IPS DF 4.7 (cell line): ENCODE measurements at regions not wholly inside any gene's neighbourhood (a gene's known extent, or its start where the extent isn't known, plus 50 kb on each side); places are given as distances from the start of the nearest gene placed in this dataset.

Experiments
- DNase-seq: peaks from one replicate; pipeline ENCODE4 v3.0.0-alpha.2; 2013; ENCODE audit warnings: low spot score; ENCODE audit errors: extremely low read depth

DNA sequence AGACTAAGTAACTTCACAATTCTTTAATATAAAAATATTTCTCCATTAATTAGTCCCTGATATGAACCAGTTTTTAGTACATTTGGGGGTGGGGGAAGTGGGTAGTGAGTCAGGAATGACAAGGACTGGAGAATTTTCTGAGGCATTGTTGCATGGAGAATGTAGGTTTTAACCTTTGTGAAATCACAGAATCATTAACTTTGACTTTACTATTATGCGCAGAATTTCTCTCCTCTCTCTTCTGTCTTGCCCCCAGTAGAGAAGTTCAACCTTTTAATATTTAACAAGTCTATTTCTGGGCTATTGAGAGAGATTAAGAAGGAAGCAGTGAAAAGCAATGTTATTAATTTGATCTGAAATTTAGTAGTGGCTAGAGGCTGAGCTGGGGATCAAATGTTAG, 597.0 kb downstream of the PCDH18 start:
- no peak for DNase-seq

DNA sequence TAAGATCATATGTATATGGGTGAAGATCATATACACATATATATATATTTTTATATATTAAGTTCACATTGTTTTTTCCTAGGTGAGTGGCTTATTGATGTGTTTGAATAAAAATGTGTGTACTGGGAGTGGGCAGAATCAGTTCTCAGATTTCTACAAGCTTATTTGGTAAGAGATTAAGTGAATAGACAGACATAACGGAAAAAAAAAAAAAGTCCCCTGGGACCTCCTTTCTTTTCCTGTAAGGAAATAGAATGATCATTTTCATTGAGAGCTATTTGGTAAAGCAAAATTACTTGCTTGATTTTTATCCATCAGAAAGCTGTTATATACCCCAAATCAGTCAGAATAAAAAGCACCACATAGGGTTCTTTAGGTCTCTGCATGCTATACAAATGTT, 597.7 kb downstream of the PCDH18 start:
- no peak for DNase-seq

DNA sequence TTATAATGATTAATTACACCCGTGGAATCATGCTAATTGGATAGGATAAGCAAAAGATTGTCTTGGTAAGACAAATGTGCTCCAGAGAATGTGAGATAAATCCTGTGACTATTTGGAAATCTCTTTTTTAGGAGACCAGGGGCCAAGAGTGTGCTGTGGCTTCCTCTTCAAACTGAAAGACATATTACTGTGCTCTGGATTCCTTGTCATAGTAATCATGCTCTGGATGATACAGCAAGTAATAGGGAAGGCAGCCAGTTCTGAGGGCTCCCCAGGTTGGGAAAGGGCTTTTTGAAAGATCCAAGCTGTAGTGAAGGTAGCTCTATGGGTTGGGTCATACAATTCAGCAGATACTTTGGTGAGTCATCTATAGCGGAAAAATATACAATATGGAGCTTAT, 600.5 kb downstream of the PCDH18 start:
- no peak for DNase-seq

DNA sequence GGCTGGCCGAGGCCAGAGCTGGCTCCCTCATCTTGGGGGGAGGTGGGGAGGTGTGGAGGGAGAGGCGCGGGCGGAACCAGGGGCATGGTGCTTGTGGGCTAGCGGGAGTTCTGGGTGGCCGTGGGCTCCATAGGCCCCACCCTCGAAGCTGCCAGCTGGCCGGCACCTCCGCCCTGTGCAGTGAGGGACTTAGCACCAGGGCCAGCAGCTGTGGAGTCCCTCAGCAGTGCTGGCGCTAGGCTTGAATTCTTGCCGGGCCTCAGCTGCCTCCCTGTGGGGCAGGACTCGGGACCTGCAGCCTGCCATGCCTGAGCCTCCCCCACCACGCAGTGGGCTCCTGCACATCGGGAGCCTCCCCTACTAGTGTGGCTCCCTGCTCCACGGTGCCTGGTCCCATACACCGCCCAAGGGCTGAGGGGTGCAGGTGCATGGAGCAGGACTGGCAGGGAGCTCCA, 603.3 kb downstream of the PCDH18 start:
- no peak for DNase-seq

DNA sequence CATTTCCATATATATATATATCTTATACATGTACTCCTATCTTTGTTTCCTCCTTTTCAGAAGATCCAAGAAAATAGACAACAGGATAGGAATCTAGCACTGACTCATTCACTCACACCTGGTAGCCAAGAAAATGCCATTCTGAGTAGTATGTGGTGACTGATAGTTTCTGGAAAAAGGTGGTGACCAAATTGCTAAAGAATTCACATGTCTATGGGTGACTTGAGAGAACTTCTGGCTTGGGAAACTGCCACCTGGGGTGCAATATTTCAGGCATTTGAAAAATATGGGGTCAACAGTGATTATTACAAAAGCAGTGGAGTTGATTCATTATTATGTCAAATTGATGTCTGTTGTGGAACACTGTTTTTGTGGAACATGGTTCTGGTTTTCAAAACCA, 605.1 kb downstream of the PCDH18 start:
- DNase-seq, result no peak

DNA sequence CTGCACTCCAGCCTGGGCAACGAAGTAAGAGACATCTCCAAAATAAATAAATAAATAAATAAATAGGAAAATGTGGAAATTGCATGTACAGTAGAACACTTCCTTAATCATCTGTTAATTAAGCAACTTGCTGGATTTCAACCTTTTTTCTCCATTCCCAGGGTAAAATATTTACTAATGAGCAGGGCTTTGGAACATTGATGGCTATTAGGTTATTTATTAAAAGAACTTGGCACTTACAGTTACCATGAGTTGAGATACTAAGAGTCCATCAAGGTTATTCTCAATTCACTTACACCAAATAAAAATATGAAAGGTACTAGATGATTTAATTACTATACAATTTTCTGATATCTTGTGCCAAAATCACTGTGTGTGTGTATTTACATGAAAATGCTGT, 607.1 kb downstream of the PCDH18 start:
- DNase-seq, result no peak

DNA sequence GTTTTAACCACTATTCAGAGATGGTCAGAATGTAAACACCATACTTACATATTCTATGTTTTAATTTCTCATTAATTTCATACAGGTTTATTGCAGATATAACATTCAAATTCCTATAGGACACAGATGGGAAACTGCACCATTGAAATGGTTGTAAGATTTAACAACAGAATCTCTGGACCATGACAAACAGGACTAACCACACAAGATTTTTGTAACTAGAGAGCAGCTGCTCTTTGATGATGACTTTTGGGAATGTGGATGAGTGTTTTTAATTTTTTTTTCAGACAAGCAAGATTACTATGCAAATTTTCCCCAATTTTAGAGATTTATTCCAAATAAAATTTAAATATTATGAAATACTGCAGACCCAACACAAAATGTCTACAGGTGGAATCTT, 610.2 kb downstream of the PCDH18 start:
- DNase-seq, result no peak

DNA sequence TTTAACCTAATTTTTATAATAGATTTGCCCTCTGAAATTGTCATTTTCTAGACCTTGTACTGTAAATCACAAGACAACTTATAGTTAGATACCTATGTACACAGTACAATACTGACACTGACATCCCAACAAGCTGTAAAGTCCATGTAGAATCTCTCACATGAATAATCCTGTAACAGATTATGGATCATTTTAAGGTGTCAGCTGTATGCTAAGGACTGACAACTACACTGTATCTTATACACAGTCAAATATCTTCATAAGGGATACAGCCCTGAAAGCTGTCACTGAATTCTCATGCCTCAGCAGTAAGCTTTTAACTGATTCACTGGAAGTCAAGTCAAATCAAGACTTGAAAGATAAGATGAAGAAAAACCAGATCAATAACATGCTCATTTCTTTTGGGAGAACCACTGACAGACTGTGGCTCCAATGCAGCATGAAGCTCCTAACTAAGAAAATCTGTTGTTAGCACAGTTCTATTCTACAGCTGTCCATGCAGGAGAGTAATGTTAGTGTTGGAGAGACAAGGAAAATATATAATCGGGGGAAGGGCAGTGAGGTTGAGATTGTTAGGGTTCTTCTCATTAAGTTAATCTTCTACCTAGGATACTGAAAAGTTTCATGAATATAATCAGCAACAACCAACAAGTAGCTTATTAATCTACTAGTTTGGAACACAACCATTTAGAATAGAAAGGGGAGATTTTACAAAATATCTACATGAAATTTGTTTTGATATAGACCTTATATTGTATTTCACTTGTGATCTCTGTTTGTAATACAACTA, 612.0 kb downstream of the PCDH18 start:
- DNase-seq, result no peak

DNA sequence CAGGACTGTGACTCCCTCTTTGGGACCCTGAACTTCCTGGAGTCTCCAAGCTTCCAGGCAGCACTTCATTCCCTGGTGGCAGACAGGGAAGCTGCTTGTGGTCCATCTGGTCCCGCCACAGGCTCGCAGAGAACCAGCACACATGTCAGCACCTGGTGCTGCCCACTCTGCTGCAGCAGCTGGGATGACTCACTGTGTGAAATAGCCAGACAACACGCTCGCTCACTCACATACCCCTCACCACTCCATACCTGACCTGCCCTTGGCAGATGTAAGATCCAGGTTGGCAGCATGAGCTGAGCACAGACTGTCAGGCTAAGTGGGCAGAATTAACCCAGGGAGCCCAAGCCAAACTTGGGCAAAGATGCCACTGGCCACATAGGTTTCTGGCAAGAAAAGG, 613.5 kb downstream of the PCDH18 start:
- no peak for DNase-seq

DNA sequence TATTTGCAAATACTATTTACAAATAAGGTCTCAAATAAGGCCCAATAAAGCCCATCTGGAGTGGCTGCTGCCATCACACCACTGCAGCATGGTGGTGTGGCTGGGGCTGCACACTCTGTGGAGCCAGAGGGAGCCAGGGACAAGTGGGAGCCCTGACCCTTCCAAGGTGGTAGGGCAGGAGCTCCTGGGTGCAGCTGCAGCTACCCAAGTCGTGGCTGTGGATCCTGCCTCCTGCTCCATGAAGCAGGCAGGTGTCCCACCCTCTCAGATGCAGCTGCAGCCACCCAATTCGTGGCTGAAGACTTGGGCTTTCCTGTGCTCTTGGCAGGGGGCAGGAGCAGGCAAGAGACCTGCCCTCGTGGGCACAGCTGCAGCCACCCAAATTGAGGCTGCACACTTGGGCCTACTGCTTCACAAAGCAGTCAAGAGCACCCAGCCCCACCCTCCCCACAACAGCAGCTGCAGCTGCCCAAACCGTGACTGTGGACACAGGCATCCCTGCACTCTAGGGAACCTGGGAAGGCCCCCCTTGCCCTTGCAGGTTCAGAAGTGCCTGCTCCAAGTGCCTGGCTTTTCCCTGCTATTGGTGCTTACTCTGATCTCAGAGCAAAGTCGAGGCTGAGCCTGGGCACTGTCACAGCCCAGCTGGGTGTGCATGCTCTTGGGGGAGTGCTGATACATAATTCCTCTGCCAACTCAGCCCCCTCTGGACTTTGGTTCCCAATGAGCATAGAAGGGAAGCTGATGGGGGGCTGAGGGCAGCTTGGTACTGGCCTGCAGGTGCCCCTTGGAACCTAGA, 614.8 kb downstream of the PCDH18 start:
- DNase-seq, result no peak

DNA sequence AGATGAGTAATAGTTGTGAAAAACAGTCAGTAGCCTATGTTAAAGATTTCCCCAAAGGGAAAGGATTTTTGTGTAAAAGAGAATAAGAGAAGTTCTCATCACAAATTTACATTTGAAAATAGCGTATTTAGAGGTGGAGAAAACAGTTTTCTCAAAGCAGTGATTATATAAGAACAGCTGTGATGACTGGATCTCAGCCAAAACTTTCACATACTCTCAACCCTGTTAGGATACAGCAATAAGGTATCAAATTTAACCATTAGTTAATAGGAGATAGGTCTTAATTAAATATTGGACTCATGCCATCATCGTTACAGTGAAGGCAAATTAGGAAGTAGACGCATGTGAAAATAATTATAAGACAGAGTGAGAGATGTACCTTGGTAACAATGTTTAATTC, 622.7 kb downstream of the PCDH18 start:
- DNase-seq, result no peak

DNA sequence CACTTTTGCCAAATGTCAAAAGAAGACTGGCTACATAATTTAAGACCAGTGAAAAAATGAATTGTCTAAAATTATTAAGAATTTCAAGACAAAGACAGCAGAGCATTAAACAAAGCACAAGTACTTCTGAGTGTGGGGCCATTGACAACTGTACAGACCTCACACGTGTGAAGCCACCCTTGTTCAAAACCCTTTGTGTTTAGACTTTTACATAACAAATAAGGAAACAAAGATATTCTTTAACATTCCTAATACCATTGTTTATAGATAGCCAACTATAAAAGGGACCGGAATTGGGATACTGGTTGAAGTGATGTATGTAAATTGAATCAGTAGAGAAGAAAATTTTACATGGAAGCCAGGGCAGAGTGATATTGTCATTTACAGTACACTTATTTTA, 624.2 kb downstream of the PCDH18 start:
- DNase-seq, result no peak

DNA sequence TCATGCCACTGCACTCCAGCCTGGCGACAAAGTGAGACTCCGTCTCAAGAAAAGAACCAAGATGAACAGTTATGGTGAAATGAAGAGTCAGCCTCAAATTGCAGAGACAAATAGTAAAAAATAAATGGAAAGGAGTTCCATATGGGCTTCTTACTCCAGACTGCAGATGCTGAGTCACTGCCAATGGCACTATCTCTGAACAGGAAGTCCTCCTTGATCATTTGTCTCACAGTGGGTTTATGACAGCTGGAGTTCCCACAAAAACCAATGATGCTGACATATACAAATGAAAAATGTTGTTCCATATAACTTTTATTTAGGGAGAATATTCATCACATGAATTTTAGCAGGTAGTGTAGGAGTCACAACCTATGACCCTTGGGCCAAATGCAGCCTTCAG, 631.6 kb downstream of the PCDH18 start:
- DNase-seq, result no peak

DNA sequence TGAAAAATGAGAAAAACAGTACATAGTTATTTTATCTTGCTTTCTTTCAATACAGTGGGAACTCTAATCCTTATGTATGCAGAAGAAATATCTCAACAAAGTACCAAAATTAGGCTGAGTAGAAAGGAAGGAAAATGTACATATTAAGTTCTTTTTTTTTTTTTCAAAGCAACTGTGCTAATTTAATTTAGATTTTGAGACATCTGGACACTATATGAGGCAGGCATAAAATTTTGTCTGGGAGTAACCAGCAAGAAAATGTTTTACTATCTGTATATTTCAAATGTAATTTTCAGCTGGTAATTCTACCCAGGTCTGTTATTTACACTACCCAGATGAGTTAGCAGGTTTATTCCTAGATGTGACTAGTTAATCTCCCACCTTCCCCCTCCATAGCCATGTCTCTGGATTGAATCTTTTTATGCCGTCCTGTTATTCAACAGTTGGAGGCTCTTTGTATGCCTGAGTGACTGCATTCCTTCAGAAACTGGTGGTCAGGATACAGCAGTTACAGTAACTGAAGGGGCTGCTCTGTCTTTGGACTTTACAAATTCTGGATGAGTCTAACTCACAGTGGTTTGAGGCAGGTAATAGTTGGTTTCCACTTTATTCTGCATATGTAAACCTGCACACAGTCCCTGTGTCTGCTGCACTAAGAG, 633.6 kb downstream of the PCDH18 start:
- DNase-seq, result no peak

DNA sequence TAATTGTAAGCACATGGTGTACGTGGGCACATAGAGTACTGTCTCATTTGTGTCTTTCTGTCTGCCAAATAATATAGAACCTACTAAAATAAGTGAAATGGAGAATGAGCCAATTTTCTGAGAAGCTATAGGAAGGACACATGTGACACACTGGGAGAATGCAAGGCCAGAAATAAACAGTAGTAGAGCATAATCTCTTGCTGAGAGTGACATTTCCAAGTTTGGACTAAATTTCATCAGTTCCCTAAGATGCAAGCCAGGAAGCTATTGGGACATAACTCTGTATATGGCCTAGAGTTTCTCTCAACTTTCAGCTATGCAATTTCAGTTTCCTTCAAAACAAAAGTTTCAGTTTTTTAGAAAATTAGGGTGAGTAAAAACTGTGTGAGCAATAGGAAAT, 638.7 kb downstream of the PCDH18 start:
- no peak for DNase-seq

DNA sequence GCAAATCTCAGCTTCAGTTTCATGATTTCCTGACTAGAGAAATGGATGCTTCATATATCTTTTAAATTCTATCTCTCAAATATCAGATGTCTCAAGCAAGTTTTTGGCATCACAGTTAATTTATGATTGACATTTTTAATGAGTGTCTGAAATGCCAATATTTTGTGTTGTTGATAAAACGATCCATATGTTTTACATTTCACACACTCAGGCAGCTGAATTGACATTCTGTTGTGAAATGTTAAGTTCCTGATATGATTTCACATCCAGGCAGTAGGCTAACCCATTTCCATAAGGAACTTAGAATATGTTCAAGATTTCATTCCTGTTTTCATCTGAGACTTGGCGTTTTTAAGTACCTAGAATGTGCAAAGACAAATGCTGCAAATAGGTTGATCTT, 650.6 kb downstream of the PCDH18 start:
- no peak for DNase-seq

DNA sequence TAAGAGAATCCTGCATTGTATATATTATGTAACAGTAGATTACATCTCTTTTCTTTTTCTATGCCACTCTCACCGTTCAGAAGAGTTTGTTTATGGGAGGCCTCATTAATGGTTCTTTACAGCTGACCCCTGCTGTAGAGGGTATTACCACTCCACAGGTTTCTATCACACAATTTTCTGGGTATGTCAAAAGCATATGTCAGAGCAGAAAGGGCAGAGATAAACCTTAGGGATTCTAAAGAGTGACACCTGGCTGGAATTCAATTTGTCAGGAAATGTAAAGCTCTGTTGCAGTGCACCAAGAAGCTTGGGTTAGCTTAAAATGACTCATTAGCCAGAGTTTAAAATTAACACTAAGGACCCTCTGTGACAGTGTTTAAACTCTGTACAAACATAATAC, 658.7 kb downstream of the PCDH18 start:
- no peak for DNase-seq

DNA sequence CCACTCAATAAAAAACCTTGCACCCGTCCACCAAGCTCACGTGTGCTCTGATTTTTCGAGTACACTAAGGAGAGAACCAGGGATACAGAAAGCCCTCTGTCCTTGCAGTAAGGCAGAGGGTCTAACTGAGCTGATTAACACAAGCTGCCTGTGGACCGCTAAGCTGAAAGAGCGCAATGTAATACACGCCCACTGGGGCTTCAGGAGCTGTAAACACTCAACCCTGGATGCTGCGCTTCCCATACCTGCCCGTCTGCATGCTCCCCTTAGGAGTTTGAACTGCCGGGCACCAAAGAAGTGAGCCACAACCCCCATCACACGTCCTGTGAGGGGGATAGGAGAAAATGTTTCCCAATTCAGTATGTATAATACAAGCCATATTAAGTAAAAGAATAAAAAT, 664.8 kb downstream of the PCDH18 start:
- no peak for DNase-seq

DNA sequence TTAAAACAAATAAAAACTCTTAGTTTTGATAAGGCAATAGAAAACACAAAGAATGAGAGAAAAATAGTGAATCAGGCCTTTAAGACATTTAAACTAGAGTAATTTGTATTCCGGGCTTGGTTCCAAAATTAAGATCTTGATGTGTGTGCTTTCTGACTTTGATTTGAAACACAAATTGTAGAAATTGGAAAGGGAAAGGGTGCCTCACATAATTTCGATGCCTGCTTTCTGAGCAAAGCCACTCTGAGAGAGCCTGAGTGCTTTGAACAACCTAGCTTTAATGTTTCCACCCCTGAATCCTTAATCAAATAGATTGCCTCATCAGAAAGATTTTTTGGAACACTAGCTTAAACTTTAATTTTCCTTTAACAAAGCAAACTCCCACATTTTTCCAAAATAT, 666.8 kb downstream of the PCDH18 start:
- no peak for DNase-seq

DNA sequence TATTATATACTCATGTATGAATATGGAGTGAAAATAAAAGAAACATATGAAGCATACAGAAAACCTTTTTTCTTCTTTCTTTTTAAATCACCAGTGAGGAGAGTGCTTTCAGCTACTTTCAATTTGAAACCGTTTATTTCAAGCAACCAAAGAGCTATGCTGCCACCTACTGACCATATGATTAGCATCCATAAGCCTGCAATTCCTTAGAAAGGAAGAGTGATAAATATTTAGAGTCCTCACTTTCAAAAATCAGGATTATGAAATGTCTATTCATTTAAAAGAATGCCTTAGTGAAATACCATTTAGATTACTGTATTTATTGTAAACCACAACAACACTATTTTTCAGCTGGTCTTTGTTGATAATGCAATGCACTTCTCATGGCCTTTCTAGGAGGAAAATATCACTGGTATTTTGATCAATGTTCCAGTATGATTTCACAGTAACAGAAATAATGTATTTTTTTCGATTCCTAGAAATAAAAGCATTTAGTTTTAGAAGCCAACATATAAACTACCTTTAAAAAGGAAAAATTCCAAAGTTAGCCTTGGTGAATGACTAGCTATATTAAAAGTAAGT, 667.6 kb downstream of the PCDH18 start:
- DNase-seq, result peak; percentile 56

DNA sequence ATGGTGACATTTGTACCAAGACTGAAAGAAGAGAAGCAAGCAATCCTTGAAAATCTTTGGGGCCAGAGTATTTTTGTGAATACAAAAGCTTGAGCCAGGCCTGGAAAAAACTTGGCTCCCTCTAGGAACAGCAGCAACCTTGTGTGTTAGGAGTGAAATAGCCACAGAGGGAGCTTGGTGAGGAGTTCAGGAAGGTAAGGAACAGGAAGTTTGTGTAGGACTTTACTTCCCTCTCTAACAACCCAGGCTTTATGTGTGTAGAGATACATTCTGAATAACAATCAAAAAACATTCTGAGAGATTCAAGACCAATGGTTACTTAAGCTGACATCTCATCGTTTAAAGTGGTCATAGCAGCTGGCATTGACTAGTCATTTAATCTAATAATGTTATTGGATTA, 668.5 kb downstream of the PCDH18 start:
- peak; percentile 30 for DNase-seq

DNA sequence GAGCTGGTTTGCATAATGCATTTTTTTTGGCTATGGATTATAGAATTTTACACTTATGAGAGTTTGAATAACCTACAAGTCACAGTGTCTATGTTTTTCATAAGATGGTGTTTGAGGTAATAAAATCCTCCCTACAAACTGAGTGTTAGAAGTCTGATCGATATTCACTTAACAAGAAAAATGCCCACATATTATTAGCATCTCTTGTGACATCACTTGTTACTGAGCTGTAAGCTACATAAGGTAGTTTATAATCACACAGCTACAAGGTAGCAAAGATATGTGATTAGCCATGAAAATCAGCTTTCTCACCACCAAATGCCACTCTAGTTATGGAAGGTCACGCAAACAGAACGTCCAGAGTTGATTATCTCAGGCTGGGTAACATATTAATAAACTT, 669.6 kb downstream of the PCDH18 start:
- no peak for DNase-seq
